ENCODE measurements at regions not wholly inside any gene's neighbourhood (a gene's known extent, or its start where the extent isn't known, plus 50 kb on each side); places are given as distances from the start of the nearest gene placed in this dataset.

- H3K36me3 Mint-ChIP-seq (ENCODE audit: low read depth) = no peaks in the 10 kb centered on the region
- DNase-seq (ENCODE audit: low read depth, low spot score) = no peak
- TF ChIP-seq CTCF (conservative IDR thresholded peaks at IDR 0.05) = no peak
These were observed 314.6 kb downstream of the CDH26 start for GRCh38 chr20:60272790-60273189.

GRCh38 chr20:60274717-60275116, 316.5 kb downstream of the CDH26 start:
- Mint-ChIP-seq H3K4me1 (no peaks in the 10 kb centered on the region), H3K9me3 (peaks cover 8% of the 10 kb centered on the region), H3K27ac (ENCODE audit: unreplicated experiment) (no peak overlapping the region), H3K27me3 (ENCODE audit: low read depth) (peaks cover 31% of the 10 kb centered on the region), H3K36me3 (ENCODE audit: low read depth) (no peaks in the 10 kb centered on the region), H3K4me3 (no peak overlapping the region)
- DNase-seq (ENCODE audit: low read depth, low spot score) = no peak
- TF ChIP-seq CTCF (conservative IDR thresholded peaks at IDR 0.05) = no peak

More at GRCh38 chr20:60272790-60273189, 314.6 kb downstream of the CDH26 start:
- H3K4me1 Mint-ChIP-seq = no peaks in the 10 kb centered on the region
- H3K4me3 Mint-ChIP-seq = no peak overlapping the region
- peaks cover 4% of the 10 kb centered on the region for H3K9me3 Mint-ChIP-seq
- no peak overlapping the region for H3K27ac Mint-ChIP-seq (ENCODE audit: unreplicated experiment)
- H3K27me3 Mint-ChIP-seq (ENCODE audit: low read depth) = peaks cover 28% of the 10 kb centered on the region

- no peak for DNase-seq (ENCODE audit: low read depth, low spot score)
- no peak overlapping the region for H3K4me3 Mint-ChIP-seq
- H3K27ac Mint-ChIP-seq (ENCODE audit: unreplicated experiment) = no peak overlapping the region
- H3K9me3 Mint-ChIP-seq = peaks cover 21% of the 10 kb centered on the region
- peaks cover 6% of the 10 kb centered on the region for H3K36me3 Mint-ChIP-seq (ENCODE audit: low read depth)
- no peaks in the 10 kb centered on the region for H3K4me1 Mint-ChIP-seq
- no peak for TF ChIP-seq CTCF (conservative IDR thresholded peaks at IDR 0.05)
- peaks cover 11% of the 10 kb centered on the region for H3K27me3 Mint-ChIP-seq (ENCODE audit: low read depth)
These were observed 323.1 kb downstream of the CDH26 start for GRCh38 chr20:60281295-60281694.

- H3K4me3 Mint-ChIP-seq = no peak overlapping the region
- H3K27me3 Mint-ChIP-seq (ENCODE audit: low read depth) = peaks cover 7% of the 10 kb centered on the region
- no peaks in the 10 kb centered on the region for H3K4me1 Mint-ChIP-seq
- TF ChIP-seq CTCF (conservative IDR thresholded peaks at IDR 0.05) = no peak
- no peak overlapping the region for H3K27ac Mint-ChIP-seq (ENCODE audit: unreplicated experiment)
- H3K36me3 Mint-ChIP-seq (ENCODE audit: low read depth) = peaks cover 7% of the 10 kb centered on the region
- H3K9me3 Mint-ChIP-seq = peaks cover 25% of the 10 kb centered on the region
- DNase-seq (ENCODE audit: low read depth, low spot score) = no peak
These were observed 325.1 kb downstream of the CDH26 start for GRCh38 chr20:60283281-60283680.

- Mint-ChIP-seq H3K4me3 (no peak overlapping the region), H3K9me3 (peaks cover 22% of the 10 kb centered on the region), H3K4me1 (no peaks in the 10 kb centered on the region), H3K36me3 (ENCODE audit: low read depth) (peaks cover 13% of the 10 kb centered on the region), H3K27ac (ENCODE audit: unreplicated experiment) (no peak overlapping the region), H3K27me3 (ENCODE audit: low read depth) (peaks cover 4% of the 10 kb centered on the region)
- no peak for TF ChIP-seq CTCF (conservative IDR thresholded peaks at IDR 0.05)
- DNase-seq (ENCODE audit: low read depth, low spot score) = no peak
These were observed 328.5 kb downstream of the CDH26 start for GRCh38 chr20:60286764-60287163.

- Mint-ChIP-seq H3K36me3 (ENCODE audit: low read depth) (peaks cover 8% of the 10 kb centered on the region), H3K27me3 (ENCODE audit: low read depth) (peaks cover 4% of the 10 kb centered on the region), H3K27ac (ENCODE audit: unreplicated experiment) (no peak overlapping the region), H3K9me3 (peaks cover 16% of the 10 kb centered on the region), H3K4me3 (no peak overlapping the region), H3K4me1 (peaks cover 3% of the 10 kb centered on the region)
- TF ChIP-seq CTCF (conservative IDR thresholded peaks at IDR 0.05) = no peak
- no peak for DNase-seq (ENCODE audit: low read depth, low spot score)
These were observed 330.7 kb downstream of the CDH26 start for GRCh38 chr20:60288945-60289344.

All from neural crest cell (in vitro differentiated cells).